ENCODE measurements at regions not wholly inside any gene's neighbourhood (a gene's known extent, or its start where the extent isn't known, plus 50 kb on each side); places are given as distances from the start of the nearest gene placed in this dataset.

DNA sequence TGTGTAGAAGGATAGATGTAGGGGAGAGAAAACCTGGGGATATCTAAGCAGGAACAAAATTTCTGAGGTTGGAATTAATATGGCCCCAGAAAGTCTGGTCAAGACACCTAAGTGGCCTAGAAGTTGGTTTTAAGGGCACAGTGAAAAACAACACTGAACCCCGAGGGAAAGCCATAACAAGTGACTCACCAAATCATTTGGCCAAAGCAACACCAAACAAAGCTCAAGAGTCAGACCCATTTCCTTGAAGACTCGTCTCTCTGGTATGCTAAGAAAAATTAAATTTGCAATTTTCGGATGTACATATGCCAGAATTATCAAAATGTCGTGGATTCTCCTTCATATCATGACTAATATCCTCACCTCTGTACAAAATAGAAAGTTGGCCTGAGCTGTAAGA lies 162.9 kb downstream of the SMIM20 start:
- TF ChIP-seq RAD21 (IDR thresholded peaks at IDR 0.05 in 1 of 2, conservative IDR thresholded peaks at IDR 0.05 in 1 of 2; ENCODE audit: low read depth in 2 of 2, low read length in 2 of 2), result no peak
- no peak for TF ChIP-seq POLR2A (IDR thresholded peaks at IDR 0.05; ENCODE audit: control extremely low read depth in 1 of 2, low read depth in 2 of 2, low read length in 2 of 2)
- no peak for TF ChIP-seq HDAC6 (IDR thresholded peaks at IDR 0.05; ENCODE audit: low read depth, low read length)
- TF ChIP-seq ZNF274 (IDR thresholded peaks at IDR 0.05; ENCODE audit: borderline replicate concordance, extremely low read depth, low read length), result no peak
- no peak for TF ChIP-seq JUN (IDR thresholded peaks at IDR 0.05; ENCODE audit: low read depth, low read length)
- no peak for TF ChIP-seq HDAC2 (IDR thresholded peaks at IDR 0.05; ENCODE audit: borderline replicate concordance in 1 of 2, low read depth in 2 of 2, low read length in 2 of 2)
- TF ChIP-seq TCF12 (IDR thresholded peaks at IDR 0.05; ENCODE audit: low read depth, low read length), result no peak
- TF ChIP-seq, protein P1, sequence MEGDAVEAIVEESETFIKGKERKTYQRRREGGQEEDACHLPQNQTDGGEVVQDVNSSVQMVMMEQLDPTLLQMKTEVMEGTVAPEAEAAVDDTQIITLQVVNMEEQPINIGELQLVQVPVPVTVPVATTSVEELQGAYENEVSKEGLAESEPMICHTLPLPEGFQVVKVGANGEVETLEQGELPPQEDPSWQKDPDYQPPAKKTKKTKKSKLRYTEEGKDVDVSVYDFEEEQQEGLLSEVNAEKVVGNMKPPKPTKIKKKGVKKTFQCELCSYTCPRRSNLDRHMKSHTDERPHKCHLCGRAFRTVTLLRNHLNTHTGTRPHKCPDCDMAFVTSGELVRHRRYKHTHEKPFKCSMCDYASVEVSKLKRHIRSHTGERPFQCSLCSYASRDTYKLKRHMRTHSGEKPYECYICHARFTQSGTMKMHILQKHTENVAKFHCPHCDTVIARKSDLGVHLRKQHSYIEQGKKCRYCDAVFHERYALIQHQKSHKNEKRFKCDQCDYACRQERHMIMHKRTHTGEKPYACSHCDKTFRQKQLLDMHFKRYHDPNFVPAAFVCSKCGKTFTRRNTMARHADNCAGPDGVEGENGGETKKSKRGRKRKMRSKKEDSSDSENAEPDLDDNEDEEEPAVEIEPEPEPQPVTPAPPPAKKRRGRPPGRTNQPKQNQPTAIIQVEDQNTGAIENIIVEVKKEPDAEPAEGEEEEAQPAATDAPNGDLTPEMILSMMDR (IDR thresholded peaks at IDR 0.05; ENCODE audit: control extremely low read depth in 1 of 3, insufficient read depth in 1 of 3, low read depth in 1 of 3, low read length in 3 of 3), result no peak
- no peak for TF ChIP-seq EZH2 (IDR thresholded peaks at IDR 0.05; ENCODE audit: low read depth, low read length, severe bottlenecking)
- TF ChIP-seq, protein P2, sequence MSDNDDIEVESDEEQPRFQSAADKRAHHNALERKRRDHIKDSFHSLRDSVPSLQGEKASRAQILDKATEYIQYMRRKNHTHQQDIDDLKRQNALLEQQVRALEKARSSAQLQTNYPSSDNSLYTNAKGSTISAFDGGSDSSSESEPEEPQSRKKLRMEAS (IDR thresholded peaks at IDR 0.05), result no peak
- TF ChIP-seq YY1 (IDR thresholded peaks at IDR 0.05; ENCODE audit: low read depth, low read length), result no peak

Measured in H1 (cell line).